ENCODE measurements at regions not wholly inside any gene's neighbourhood (a gene's known extent, or its start where the extent isn't known, plus 50 kb on each side); places are given as distances from the start of the nearest gene placed in this dataset.

DNA sequence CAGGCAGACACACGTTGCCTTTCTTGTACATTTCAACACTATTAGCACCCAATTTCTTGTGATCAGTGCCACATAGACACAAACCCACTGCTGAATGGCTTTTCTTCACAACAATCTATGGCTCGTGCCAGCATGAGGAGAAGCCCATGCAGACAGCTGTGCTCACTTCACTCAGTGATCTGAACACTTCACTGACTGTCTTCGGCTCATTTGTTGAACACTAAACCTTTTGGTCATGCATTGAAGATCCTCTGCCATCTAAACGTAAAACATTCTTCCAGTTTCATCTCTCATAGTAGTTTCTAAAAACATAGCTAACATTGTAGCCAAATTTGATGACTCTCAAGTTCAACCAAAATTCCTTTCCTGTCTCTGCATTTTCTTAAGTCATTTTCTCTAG, 331.0 kb upstream of the ZP4 start:
- no peak overlapping the region for H2AFZ ChIP-seq (ENCODE audit: low read length)
- no peak overlapping the region for H3K4me2 ChIP-seq (ENCODE audit: insufficient read depth, insufficient read length, low read length)
- H2BK5ac ChIP-seq (ENCODE audit: insufficient read length, low read length), result no peak overlapping the region
- H2BK15ac ChIP-seq (ENCODE audit: low read depth, low read length), result no peak overlapping the region
- no peak overlapping the region for H4K5ac ChIP-seq (ENCODE audit: insufficient read length, low read depth, low read length)
- no peak overlapping the region for H2BK20ac ChIP-seq (ENCODE audit: low read depth, low read length, poor library complexity, severe bottlenecking)
- Mint-ChIP-seq H3K27me3 (ENCODE audit: low read depth) (no peaks in the 10 kb centered on the region), H3K9me3 (peaks cover 16 to 21% of the 10 kb centered on the region in 2 experiments; a peak in 4 of 5 replicates), H3K36me3 (ENCODE audit: insufficient read depth in 1 of 3, low read depth in 3 of 3) (peaks cover 9 to 15% (median 10%) of the 10 kb centered on the region in 3 experiments), H3K4me1 (peaks cover 0 to 10% of the 10 kb centered on the region in 2 experiments; a peak in 2 of 4 replicates), H3K4me3 (no peak overlapping the region), H3K27ac (no peak overlapping the region)
- no peak overlapping the region for H4K8ac ChIP-seq (replicated peaks; ENCODE audit: insufficient read length, low read depth, low read length)
- no peaks in the 10 kb centered on the region for H3K79me1 ChIP-seq (ENCODE audit: insufficient read depth, low read depth, low read length, poor library complexity, severe bottlenecking)
- no peak overlapping the region for H3K27ac ChIP-seq (ENCODE audit: insufficient read length, low read depth, low read length)
- no peak overlapping the region for H2BK12ac ChIP-seq (ENCODE audit: insufficient read length, low read depth, low read length)
- no peaks in the 10 kb centered on the region for H3K27me3 ChIP-seq (ENCODE audit: insufficient read depth, low read length)
- H4K91ac ChIP-seq (ENCODE audit: insufficient read length, low read depth, low read length), result no peak overlapping the region
- H3K79me2 ChIP-seq (ENCODE audit: insufficient read depth, low read length), result no peaks in the 10 kb centered on the region
- no peak overlapping the region for H3T11ph ChIP-seq (ENCODE audit: low read length)
- no peak overlapping the region for H3K18ac ChIP-seq (ENCODE audit: insufficient read length, low read depth, low read length)
- H3K4ac ChIP-seq (ENCODE audit: low read depth, low read length), result no peak overlapping the region
- H2BK120ac ChIP-seq (ENCODE audit: low read depth, low read length, poor library complexity, severe bottlenecking), result no peak overlapping the region
- no peak for DNase-seq
- no CpG with 5 or more reads among the region's 4 CpGs for WGBS (ENCODE audit: extremely low coverage, insufficient read length, low lambda C conversion rate)
- H4K20me1 ChIP-seq (ENCODE audit: control insufficient read depth, insufficient read depth, insufficient read length), result no peaks in the 10 kb centered on the region
- no peaks in the 10 kb centered on the region for H3K23me2 ChIP-seq (ENCODE audit: insufficient read length, low read depth, low read length, poor library complexity, severe bottlenecking)
- H3K23ac ChIP-seq (ENCODE audit: insufficient read length, low read depth, low read length), result no peak overlapping the region
- no peaks in the 10 kb centered on the region for H3K4me1 ChIP-seq (ENCODE audit: insufficient read depth, low read length)
- H3K9ac ChIP-seq (ENCODE audit: extremely low read depth, insufficient read length, low read length), result no peak overlapping the region
- no peaks in the 10 kb centered on the region for H3K9me3 ChIP-seq (ENCODE audit: control insufficient read depth, low read depth, low read length)
- no peak overlapping the region for H3K14ac ChIP-seq (ENCODE audit: insufficient read depth, low read length)
- H2AK5ac ChIP-seq (ENCODE audit: insufficient read length, low read length), result no peak overlapping the region
- no peak overlapping the region for H3K56ac ChIP-seq (ENCODE audit: insufficient read length, low read depth, low read length)
- TF ChIP-seq, protein P1, sequence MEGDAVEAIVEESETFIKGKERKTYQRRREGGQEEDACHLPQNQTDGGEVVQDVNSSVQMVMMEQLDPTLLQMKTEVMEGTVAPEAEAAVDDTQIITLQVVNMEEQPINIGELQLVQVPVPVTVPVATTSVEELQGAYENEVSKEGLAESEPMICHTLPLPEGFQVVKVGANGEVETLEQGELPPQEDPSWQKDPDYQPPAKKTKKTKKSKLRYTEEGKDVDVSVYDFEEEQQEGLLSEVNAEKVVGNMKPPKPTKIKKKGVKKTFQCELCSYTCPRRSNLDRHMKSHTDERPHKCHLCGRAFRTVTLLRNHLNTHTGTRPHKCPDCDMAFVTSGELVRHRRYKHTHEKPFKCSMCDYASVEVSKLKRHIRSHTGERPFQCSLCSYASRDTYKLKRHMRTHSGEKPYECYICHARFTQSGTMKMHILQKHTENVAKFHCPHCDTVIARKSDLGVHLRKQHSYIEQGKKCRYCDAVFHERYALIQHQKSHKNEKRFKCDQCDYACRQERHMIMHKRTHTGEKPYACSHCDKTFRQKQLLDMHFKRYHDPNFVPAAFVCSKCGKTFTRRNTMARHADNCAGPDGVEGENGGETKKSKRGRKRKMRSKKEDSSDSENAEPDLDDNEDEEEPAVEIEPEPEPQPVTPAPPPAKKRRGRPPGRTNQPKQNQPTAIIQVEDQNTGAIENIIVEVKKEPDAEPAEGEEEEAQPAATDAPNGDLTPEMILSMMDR (conservative IDR thresholded peaks at IDR 0.05), result no peak
